NB4 (cell line): ENCODE measurements at regions not wholly inside any gene's neighbourhood (a gene's known extent, or its start where the extent isn't known, plus 50 kb on each side); places are given as distances from the start of the nearest gene placed in this dataset.

Experiments used
- DNase-seq: peaks from one replicate; pipeline ENCODE4 v3.0.0; 2010; ENCODE audit warnings: low read depth
- H3K4me3 ChIP-seq: one replicate; pipeline ENCODE4 v1.5.1; 2011; ENCODE audit warnings: mild to moderate bottlenecking, low read depth, low read length, moderate library complexity
- MYC ChIP-seq: IDR thresholded peaks from 2 replicates; pipeline ENCODE4 v1.6.1; 2011; ENCODE audit warnings: low read depth, low read length
- POLR2A ChIP-seq: IDR thresholded peaks from 2 replicates; pipeline ENCODE4 v1.6.1; 2011; ENCODE audit warnings: mild to moderate bottlenecking; ENCODE audit not compliant: insufficient read length; ENCODE audit errors: extremely low read depth
- TF ChIP-seq, protein P1 (sequence below): IDR thresholded peaks from one replicate; pipeline ENCODE4 v1.5.1; 2012; ENCODE audit warnings: low read depth, low read length
- TF ChIP-seq, protein P2 (sequence below): IDR thresholded peaks from 2 replicates; pipeline ENCODE4 v1.6.1; 2011; ENCODE audit warnings: low read depth, low read length

- DNase-seq: no peak
- TF ChIP-seq POLR2A (no peak), MYC (no peak)
- TF ChIP-seq, protein P1, sequence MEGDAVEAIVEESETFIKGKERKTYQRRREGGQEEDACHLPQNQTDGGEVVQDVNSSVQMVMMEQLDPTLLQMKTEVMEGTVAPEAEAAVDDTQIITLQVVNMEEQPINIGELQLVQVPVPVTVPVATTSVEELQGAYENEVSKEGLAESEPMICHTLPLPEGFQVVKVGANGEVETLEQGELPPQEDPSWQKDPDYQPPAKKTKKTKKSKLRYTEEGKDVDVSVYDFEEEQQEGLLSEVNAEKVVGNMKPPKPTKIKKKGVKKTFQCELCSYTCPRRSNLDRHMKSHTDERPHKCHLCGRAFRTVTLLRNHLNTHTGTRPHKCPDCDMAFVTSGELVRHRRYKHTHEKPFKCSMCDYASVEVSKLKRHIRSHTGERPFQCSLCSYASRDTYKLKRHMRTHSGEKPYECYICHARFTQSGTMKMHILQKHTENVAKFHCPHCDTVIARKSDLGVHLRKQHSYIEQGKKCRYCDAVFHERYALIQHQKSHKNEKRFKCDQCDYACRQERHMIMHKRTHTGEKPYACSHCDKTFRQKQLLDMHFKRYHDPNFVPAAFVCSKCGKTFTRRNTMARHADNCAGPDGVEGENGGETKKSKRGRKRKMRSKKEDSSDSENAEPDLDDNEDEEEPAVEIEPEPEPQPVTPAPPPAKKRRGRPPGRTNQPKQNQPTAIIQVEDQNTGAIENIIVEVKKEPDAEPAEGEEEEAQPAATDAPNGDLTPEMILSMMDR: no peak
- TF ChIP-seq, protein P2, sequence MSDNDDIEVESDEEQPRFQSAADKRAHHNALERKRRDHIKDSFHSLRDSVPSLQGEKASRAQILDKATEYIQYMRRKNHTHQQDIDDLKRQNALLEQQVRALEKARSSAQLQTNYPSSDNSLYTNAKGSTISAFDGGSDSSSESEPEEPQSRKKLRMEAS: no peak
- no peak overlapping the region for H3K4me3 ChIP-seq
Measured at GRCh38 chr2:236754271-236754944, 184.8 kb downstream of the ACKR3 start.

DNA sequence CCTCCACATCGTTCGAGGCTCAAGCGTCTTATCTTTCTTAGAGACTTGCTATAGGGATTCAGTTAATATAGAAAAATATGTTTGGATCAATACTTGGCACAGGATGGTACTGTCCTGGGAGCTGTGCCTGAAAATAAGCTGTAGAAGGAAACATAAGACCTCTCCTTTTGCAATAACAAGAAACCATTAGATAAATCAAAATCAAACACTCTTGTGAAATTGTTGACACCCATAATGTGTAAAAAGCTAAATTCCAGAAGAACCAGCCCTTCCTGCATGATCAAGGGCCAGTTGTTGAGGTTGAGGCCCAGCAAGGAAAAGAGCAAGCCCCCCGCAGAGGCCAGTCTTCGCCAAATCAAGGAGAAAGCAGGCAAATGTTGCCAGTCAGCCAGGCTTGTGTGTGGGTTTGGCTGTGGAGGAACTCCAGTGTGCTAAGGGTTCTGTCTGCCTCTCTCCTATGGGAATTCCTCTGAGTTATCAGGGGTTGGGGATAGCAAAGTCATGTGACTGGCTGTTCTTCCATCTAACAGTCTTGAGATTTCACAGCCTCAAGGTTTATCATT, 185.7 kb downstream of the ACKR3 start:
- no peak overlapping the region for H3K4me3 ChIP-seq
- no peak for DNase-seq
- TF ChIP-seq MYC (no peak), POLR2A (no peak)
- TF ChIP-seq, protein P2: no peak
- TF ChIP-seq, protein P1: no peak

DNA sequence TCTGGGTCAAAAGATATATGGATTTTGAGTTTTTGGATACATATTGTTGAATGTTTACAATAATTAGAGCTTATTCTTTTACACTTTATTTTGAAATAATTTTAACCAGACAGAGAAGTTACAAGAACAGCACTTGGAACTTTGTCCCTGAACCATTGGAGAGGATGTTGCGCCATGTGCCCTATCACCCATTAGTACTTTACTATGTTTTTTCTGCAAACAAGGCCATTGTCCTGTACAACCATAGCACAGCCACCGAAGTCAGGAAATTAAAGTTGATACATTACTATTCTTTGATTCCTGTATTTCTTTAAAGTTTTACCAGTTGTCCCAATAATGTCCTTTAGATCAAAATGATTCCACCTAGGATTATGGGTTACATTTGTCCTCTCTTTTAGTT, 188.8 kb downstream of the ACKR3 start:
- TF ChIP-seq, protein P2: no peak
- H3K4me3 ChIP-seq: no peak overlapping the region
- DNase-seq: no peak

GRCh38 chr2:236760246-236760645, 190.6 kb downstream of the ACKR3 start:
- TF ChIP-seq POLR2A (no peak), MYC (no peak)
- TF ChIP-seq, protein P1: no peak
- TF ChIP-seq, protein P2: no peak

GRCh38 chr2:236761358-236761757, 191.7 kb downstream of the ACKR3 start:
- TF ChIP-seq POLR2A (no peak), MYC (no peak)
- TF ChIP-seq, protein P2: no peak
- TF ChIP-seq, protein P1: no peak
- H3K4me3 ChIP-seq: no peak overlapping the region
- no peak for DNase-seq

More at GRCh38 chr2:236760246-236760645, 190.6 kb downstream of the ACKR3 start:
- H3K4me3 ChIP-seq: no peak overlapping the region
- no peak for DNase-seq

DNA sequence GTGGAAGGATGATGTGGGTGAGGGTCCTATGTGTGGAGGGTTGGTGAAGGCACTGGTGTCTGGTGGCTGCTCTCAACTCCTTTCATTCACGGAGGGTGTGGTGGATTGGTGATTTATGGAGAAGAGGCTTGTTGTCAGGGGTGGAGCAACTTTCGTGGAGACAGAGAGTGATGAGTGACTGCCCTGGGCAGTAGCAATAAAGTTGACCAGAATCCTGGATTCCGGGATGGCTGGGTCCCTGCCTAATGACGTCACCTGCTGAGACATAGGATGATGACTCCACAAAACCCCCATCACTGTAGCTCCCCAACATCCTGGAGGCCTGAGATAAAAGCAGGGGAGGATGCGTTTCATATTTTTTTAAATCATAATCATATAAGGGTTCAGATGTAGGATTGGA, 193.0 kb downstream of the ACKR3 start:
- no peak for DNase-seq
- TF ChIP-seq, protein P2: no peak
- H3K4me3 ChIP-seq: no peak overlapping the region
